ENCODE measurements at regions not wholly inside any gene's neighbourhood (a gene's known extent, or its start where the extent isn't known, plus 50 kb on each side); places are given as distances from the start of the nearest gene placed in this dataset.

DNA sequence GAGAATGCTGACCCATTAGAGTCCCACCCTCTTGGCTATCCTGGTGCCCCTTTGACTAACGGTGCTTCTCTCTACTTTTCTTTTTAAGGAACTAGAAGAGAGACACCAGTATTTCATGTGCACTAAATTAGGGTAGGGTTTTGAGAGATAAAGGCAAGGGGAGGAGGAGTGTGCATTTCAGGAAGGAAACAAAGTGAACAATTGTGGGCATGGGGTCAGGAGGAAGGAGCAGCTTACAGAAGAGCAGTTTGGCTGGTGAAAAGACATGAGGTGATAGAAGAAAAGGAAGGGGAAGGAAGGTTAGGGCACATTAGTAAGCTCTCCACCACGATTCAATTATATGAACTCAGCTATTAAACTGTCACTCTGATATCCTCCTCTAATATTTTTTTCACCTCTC is 105.8 kb upstream of the CTAGE1 start:
- TF ChIP-seq, protein P1, sequence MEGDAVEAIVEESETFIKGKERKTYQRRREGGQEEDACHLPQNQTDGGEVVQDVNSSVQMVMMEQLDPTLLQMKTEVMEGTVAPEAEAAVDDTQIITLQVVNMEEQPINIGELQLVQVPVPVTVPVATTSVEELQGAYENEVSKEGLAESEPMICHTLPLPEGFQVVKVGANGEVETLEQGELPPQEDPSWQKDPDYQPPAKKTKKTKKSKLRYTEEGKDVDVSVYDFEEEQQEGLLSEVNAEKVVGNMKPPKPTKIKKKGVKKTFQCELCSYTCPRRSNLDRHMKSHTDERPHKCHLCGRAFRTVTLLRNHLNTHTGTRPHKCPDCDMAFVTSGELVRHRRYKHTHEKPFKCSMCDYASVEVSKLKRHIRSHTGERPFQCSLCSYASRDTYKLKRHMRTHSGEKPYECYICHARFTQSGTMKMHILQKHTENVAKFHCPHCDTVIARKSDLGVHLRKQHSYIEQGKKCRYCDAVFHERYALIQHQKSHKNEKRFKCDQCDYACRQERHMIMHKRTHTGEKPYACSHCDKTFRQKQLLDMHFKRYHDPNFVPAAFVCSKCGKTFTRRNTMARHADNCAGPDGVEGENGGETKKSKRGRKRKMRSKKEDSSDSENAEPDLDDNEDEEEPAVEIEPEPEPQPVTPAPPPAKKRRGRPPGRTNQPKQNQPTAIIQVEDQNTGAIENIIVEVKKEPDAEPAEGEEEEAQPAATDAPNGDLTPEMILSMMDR (IDR thresholded peaks at IDR 0.05) = no peak
- TF ChIP-seq, protein P2, sequence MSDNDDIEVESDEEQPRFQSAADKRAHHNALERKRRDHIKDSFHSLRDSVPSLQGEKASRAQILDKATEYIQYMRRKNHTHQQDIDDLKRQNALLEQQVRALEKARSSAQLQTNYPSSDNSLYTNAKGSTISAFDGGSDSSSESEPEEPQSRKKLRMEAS (IDR thresholded peaks at IDR 0.05) = no peak
- TF ChIP-seq CBX2 (IDR thresholded peaks at IDR 0.05; ENCODE audit: borderline replicate concordance, low read depth) (no peak), FOXS1 (CRISPR knock-in tag; IDR thresholded peaks at IDR 0.05) (no peak), ESRRA (IDR thresholded peaks at IDR 0.05; ENCODE audit: borderline replicate concordance, low read length) (no peak), HDAC2 (IDR thresholded peaks at IDR 0.05) (no peak), POLR2A (IDR thresholded peaks at IDR 0.05; ENCODE audit: low read length) (no peak)
- TF ChIP-seq, protein P3, sequence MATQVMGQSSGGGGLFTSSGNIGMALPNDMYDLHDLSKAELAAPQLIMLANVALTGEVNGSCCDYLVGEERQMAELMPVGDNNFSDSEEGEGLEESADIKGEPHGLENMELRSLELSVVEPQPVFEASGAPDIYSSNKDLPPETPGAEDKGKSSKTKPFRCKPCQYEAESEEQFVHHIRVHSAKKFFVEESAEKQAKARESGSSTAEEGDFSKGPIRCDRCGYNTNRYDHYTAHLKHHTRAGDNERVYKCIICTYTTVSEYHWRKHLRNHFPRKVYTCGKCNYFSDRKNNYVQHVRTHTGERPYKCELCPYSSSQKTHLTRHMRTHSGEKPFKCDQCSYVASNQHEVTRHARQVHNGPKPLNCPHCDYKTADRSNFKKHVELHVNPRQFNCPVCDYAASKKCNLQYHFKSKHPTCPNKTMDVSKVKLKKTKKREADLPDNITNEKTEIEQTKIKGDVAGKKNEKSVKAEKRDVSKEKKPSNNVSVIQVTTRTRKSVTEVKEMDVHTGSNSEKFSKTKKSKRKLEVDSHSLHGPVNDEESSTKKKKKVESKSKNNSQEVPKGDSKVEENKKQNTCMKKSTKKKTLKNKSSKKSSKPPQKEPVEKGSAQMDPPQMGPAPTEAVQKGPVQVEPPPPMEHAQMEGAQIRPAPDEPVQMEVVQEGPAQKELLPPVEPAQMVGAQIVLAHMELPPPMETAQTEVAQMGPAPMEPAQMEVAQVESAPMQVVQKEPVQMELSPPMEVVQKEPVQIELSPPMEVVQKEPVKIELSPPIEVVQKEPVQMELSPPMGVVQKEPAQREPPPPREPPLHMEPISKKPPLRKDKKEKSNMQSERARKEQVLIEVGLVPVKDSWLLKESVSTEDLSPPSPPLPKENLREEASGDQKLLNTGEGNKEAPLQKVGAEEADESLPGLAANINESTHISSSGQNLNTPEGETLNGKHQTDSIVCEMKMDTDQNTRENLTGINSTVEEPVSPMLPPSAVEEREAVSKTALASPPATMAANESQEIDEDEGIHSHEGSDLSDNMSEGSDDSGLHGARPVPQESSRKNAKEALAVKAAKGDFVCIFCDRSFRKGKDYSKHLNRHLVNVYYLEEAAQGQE (IDR thresholded peaks at IDR 0.05) = no peak
